Upper lobe of left lung (tissue), 4 donors: ENCODE measurements at regions not wholly inside any gene's neighbourhood (a gene's known extent, or its start where the extent isn't known, plus 50 kb on each side); places are given as distances from the start of the nearest gene placed in this dataset.

ENCODE experiments used
- CTCF ChIP-seq, 6 experiments: fragments of 450-650 bp in 4 of 6; fragments of 200-600 bp in 2 of 6; sonication (generic) in 2 of 6; IDR thresholded peaks; one replicate each; pipeline ENCODE4 v1.5.1; 2016 to 2019; ENCODE audit warnings: antibody characterized with exemption in 6 of 6
- POLR2A ChIP-seq, 4 donors: fragments of 450-650 bp; IDR thresholded peaks; one replicate each; pipeline ENCODE4 v1.5.1; 2016 to 2017; ENCODE audit warnings: antibody characterized with exemption in 4 of 4, mild to moderate bottlenecking in 2 of 4
- POLR2AphosphoS5 ChIP-seq, 2 donors: sonication (generic); formaldehyde crosslinking; IDR thresholded peaks; one replicate each; pipeline ENCODE4 v1.5.1; 2017; ENCODE audit warnings: antibody characterized with exemption in 2 of 2

- TF ChIP-seq CTCF (IDR thresholded peaks at IDR 0.05) (no peak), POLR2A (IDR thresholded peaks at IDR 0.05) (no peak), POLR2AphosphoS5 (IDR thresholded peaks at IDR 0.05) (no peak)
Observed at GRCh38 chr14:85960756-85961155, 430.8 kb downstream of the FLRT2 start.
